HEK293 (cell line): ENCODE measurements at regions not wholly inside any gene's neighbourhood (a gene's known extent, or its start where the extent isn't known, plus 50 kb on each side); places are given as distances from the start of the nearest gene placed in this dataset.

ENCODE experiments used
- KLF16 ChIP-seq: fragments of 450-650 bp; formaldehyde crosslinking; IDR thresholded peaks from 2 replicates; pipeline ENCODE4 v1.5.1; 2017; ENCODE audit warnings: missing biosample characterization, missing genetic modification characterization
- TRIM28 ChIP-seq: IDR thresholded peaks from 2 replicates; pipeline ENCODE4 v1.6.1; 2011; ENCODE audit warnings: low read length, control low read depth, borderline replicate concordance
- ZBTB21 ChIP-seq: fragments of 450-650 bp; formaldehyde crosslinking; IDR thresholded peaks from 2 replicates; pipeline ENCODE4 v1.5.1; 2017; ENCODE audit warnings: missing biosample characterization, missing genetic modification characterization
- ZNF19 ChIP-seq: fragments of 450-650 bp; formaldehyde crosslinking; IDR thresholded peaks from 2 replicates; pipeline ENCODE4; 2016; ENCODE audit warnings: missing biosample characterization, missing genetic modification characterization, low read depth
- ZNF239 ChIP-seq: fragments of 450-650 bp; formaldehyde crosslinking; IDR thresholded peaks from 2 replicates; pipeline ENCODE4 v1.5.1; 2016; ENCODE audit warnings: missing biosample characterization, missing genetic modification characterization
- ZNF654 ChIP-seq: fragments of 450-650 bp; formaldehyde crosslinking; IDR thresholded peaks from 2 replicates; pipeline ENCODE4 v1.5.1; 2016; ENCODE audit warnings: low read depth, missing biosample characterization, missing genetic modification characterization
- ZNF776 ChIP-seq: fragments of 450-650 bp; formaldehyde crosslinking; IDR thresholded peaks from 2 replicates; pipeline ENCODE4 v1.5.0; 2017; ENCODE audit warnings: missing biosample characterization, missing genetic modification characterization, borderline replicate concordance
- TF ChIP-seq, protein P1 (sequence below): fragments of 450-650 bp; formaldehyde crosslinking; IDR thresholded peaks from 2 replicates; pipeline ENCODE4 v1.5.1; 2016; ENCODE audit warnings: missing biosample characterization, missing genetic modification characterization

GRCh38 chr4:16344853-16345252, 118.6 kb upstream of the TAPT1 start:
- TF ChIP-seq, protein P1, sequence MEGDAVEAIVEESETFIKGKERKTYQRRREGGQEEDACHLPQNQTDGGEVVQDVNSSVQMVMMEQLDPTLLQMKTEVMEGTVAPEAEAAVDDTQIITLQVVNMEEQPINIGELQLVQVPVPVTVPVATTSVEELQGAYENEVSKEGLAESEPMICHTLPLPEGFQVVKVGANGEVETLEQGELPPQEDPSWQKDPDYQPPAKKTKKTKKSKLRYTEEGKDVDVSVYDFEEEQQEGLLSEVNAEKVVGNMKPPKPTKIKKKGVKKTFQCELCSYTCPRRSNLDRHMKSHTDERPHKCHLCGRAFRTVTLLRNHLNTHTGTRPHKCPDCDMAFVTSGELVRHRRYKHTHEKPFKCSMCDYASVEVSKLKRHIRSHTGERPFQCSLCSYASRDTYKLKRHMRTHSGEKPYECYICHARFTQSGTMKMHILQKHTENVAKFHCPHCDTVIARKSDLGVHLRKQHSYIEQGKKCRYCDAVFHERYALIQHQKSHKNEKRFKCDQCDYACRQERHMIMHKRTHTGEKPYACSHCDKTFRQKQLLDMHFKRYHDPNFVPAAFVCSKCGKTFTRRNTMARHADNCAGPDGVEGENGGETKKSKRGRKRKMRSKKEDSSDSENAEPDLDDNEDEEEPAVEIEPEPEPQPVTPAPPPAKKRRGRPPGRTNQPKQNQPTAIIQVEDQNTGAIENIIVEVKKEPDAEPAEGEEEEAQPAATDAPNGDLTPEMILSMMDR (tag by site-specific recombination) = no peak
- TF ChIP-seq ZNF776 (tag by site-specific recombination) (no peak), KLF16 (tag by site-specific recombination) (no peak), TRIM28 (no peak), ZNF239 (tag by site-specific recombination) (no peak), ZNF654 (tag by site-specific recombination) (no peak), ZBTB21 (no peak), ZNF19 (tag by site-specific recombination) (no peak)
